Ishikawa (cell line): ENCODE measurements at regions not wholly inside any gene's neighbourhood (a gene's known extent, or its start where the extent isn't known, plus 50 kb on each side); places are given as distances from the start of the nearest gene placed in this dataset.

Experiments
- CEBPB ChIP-seq: IDR thresholded peaks from 2 replicates; pipeline ENCODE4 v1.6.1; 2012
- EGR1 ChIP-seq: IDR thresholded peaks from 2 replicates; pipeline ENCODE4 v1.6.1; 2012
- NFIC ChIP-seq: IDR thresholded peaks from 2 replicates; pipeline ENCODE4 v1.6.1; 2012
- TAF1 ChIP-seq: IDR thresholded peaks from 2 replicates; pipeline ENCODE4 v1.6.1; 2012; ENCODE audit warnings: low read depth, mild to moderate bottlenecking
- TEAD4 ChIP-seq: IDR thresholded peaks from 2 replicates; pipeline ENCODE4 v1.6.1; 2012
- ZBTB7A ChIP-seq: IDR thresholded peaks from 2 replicates; pipeline ENCODE4 v1.6.1; 2012; ENCODE audit warnings: low read depth
- TF ChIP-seq, protein P1 (sequence below): IDR thresholded peaks from 2 replicates; pipeline ENCODE4 v1.6.1; 2012; ENCODE audit warnings: low read depth, mild to moderate bottlenecking

DNA sequence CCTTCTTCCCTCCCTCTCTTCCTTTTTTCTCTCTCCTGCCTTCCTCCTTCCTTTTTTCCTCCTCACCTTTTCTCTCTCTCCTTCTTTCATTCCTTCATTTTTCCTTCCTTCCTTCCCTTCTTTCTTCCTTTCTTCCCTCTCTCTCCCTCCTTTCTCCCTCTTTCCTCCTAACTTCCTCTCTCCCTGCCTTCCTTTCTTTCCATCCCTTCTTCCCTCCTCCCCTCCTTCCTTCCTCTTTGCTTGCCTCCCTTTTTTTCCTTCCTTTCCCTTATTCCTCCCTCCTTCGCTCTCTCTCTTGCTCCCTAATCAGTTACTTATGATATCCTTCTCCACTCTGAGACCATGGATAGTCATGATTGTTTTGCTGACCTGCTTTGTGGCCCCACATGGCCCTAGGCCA lies 56.7 kb upstream of the PUDP start:
- TF ChIP-seq, protein P1, sequence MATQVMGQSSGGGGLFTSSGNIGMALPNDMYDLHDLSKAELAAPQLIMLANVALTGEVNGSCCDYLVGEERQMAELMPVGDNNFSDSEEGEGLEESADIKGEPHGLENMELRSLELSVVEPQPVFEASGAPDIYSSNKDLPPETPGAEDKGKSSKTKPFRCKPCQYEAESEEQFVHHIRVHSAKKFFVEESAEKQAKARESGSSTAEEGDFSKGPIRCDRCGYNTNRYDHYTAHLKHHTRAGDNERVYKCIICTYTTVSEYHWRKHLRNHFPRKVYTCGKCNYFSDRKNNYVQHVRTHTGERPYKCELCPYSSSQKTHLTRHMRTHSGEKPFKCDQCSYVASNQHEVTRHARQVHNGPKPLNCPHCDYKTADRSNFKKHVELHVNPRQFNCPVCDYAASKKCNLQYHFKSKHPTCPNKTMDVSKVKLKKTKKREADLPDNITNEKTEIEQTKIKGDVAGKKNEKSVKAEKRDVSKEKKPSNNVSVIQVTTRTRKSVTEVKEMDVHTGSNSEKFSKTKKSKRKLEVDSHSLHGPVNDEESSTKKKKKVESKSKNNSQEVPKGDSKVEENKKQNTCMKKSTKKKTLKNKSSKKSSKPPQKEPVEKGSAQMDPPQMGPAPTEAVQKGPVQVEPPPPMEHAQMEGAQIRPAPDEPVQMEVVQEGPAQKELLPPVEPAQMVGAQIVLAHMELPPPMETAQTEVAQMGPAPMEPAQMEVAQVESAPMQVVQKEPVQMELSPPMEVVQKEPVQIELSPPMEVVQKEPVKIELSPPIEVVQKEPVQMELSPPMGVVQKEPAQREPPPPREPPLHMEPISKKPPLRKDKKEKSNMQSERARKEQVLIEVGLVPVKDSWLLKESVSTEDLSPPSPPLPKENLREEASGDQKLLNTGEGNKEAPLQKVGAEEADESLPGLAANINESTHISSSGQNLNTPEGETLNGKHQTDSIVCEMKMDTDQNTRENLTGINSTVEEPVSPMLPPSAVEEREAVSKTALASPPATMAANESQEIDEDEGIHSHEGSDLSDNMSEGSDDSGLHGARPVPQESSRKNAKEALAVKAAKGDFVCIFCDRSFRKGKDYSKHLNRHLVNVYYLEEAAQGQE, result no peak
- TF ChIP-seq NFIC, result no peak
- TF ChIP-seq TAF1, result no peak
- no peak for TF ChIP-seq CEBPB
- no peak for TF ChIP-seq TEAD4
- TF ChIP-seq ZBTB7A, result no peak
- TF ChIP-seq EGR1, result no peak
